GM12872 (cell line): ENCODE measurements at regions not wholly inside any gene's neighbourhood (a gene's known extent, or its start where the extent isn't known, plus 50 kb on each side); places are given as distances from the start of the nearest gene placed in this dataset.

Experiments used
- CTCF ChIP-seq: IDR thresholded peaks from 3 replicates; pipeline ENCODE4 v1.5.1; 2011; ENCODE audit warnings: low read depth, mild to moderate bottlenecking, low read length, moderate library complexity; ENCODE audit not compliant: insufficient read depth

- TF ChIP-seq CTCF, result no peak
These were observed 657.2 kb upstream of the ROBO1 start for GRCh38 chr3:80424951-80425350.

DNA sequence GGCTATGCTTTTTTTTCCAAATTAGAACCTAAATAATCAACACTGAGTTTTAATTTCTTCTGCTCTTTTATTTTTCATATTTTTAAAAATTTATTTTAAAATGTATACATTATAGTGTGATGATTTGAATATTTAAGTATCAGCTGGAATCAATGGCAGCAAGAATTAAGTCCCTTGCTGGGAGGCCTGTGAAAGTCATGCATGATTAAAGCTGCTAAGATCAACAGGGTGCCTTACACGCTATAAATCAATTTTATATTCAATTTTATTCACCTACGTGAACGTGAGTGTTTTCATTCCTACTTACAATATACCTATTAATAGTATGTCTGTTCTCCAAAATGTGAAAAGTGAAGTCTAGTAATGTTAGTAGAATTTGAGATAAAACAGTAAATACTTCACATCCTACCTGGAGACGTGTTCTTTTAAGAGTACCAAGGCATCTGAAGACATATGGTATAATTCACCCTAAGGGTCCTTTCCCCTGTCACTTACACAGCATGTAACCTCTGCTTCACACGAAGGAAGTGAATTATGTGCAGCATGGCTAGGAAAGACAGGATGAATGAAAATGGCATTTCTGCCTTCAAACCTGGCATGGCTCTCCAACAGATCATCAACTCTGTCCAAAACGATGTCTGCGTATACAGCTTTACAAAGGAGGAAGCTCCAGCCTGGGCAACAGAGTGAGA is 640.4 kb upstream of the ROBO1 start:
- no peak for TF ChIP-seq CTCF

DNA sequence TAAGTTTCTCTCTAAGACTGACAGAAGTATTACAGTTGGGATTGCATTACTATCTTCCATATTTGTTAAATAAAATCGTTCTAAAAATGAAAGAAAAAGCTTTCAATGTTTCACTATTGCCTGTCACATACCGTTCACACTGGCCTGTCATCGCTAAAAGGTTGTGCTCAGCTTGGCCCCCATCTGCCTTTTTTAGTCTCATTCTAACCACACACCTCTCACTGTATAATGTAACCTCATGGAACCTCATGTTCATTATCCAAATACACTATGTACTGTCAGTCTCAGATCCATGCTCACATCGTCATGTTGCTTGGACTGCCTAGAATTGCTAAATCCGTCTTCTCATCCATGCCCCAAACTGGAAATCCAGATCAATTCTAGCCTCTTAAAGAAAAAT is 637.8 kb upstream of the ROBO1 start:
- TF ChIP-seq CTCF, result no peak

DNA sequence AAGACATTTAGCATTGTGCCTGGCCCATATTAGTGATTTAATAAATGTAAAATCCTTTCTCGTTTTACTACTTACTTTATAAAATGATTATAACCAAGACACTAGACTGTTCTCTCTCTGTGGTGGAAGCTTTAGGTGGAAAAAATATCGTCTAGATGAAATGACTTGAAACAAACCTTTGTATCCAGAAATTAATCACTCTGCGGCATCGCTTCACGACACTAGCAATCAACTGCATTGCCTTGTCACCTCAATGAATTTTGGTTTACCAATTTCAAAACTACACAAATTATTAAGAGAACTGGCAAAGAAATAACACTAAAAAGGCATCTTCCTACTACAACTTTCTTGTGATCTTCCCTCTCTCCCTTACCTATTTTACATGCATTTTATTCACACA is 627.2 kb upstream of the ROBO1 start:
- TF ChIP-seq CTCF, result no peak

GRCh38 chr3:80391573-80391972 is 623.8 kb upstream of the ROBO1 start:
- TF ChIP-seq CTCF, result no peak

DNA sequence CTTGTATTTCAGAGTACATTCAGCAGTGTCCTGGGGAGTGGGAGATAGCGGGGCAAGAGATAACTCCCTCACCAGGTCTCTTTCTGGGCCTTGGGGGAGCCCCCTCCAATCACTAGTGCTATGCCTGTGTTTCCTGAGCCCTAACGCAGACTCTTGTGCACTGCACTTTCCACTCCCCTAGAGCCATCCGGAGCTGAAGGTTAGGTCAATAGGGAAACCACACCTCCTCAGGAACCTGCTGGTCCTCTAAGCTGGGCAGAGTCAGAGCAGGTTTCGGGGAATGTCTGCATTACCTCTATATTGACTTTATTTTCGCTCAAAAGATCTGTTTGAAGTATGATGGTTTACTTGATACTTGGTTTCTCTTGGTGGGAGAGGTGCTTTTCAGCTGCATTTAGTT is 617.0 kb upstream of the ROBO1 start:
- no peak for TF ChIP-seq CTCF

GRCh38 chr3:80374423-80374822 is 606.6 kb upstream of the ROBO1 start:
- no peak for TF ChIP-seq CTCF
